HepG2 (cell line): ENCODE measurements at regions not wholly inside any gene's neighbourhood (a gene's known extent, or its start where the extent isn't known, plus 50 kb on each side); places are given as distances from the start of the nearest gene placed in this dataset.

ENCODE experiments used
- CTCF ChIP-seq: sonication (generic); formaldehyde crosslinking; IDR thresholded peaks from 2 replicates; pipeline ENCODE4 v1.5.0; 2020; ENCODE audit warnings: mild to moderate bottlenecking, missing genetic modification reagents, moderate library complexity
- EP300 ChIP-seq, 3 experiments: sonication (generic) in 1 of 3; formaldehyde crosslinking in 1 of 3; IDR thresholded peaks; 2 replicates each; pipeline versions ENCODE4 v1.5.1 to v1.6.1; 2011 to 2020; ENCODE audit warnings: low read depth in 2 of 3, low read length in 2 of 3, borderline replicate concordance in 1 of 3, improper control_type of control experiment in 1 of 3, mild to moderate bottlenecking in 1 of 3, missing genetic modification reagents in 1 of 3, moderate library complexity in 1 of 3
- TF ChIP-seq, protein P1 (sequence below): IDR thresholded peaks from 2 replicates; pipeline ENCODE4 v1.6.1; 2016; ENCODE audit warnings: low read depth, missing genetic modification reagents, missing compliant biosample characterization

GRCh38 chr13:90094357-90094756 is 1253.1 kb upstream of the MIR17HG start:
- no peak for TF ChIP-seq EP300 (IDR thresholded peaks at IDR 0.05; ENCODE audit: low read depth in 2 of 2, low read length in 2 of 2)
- TF ChIP-seq EP300 (CRISPR knock-in tag; IDR thresholded peaks at IDR 0.05; ENCODE audit: borderline replicate concordance), result no peak
- no peak for TF ChIP-seq CTCF (CRISPR knock-in tag)
- TF ChIP-seq, protein P1, sequence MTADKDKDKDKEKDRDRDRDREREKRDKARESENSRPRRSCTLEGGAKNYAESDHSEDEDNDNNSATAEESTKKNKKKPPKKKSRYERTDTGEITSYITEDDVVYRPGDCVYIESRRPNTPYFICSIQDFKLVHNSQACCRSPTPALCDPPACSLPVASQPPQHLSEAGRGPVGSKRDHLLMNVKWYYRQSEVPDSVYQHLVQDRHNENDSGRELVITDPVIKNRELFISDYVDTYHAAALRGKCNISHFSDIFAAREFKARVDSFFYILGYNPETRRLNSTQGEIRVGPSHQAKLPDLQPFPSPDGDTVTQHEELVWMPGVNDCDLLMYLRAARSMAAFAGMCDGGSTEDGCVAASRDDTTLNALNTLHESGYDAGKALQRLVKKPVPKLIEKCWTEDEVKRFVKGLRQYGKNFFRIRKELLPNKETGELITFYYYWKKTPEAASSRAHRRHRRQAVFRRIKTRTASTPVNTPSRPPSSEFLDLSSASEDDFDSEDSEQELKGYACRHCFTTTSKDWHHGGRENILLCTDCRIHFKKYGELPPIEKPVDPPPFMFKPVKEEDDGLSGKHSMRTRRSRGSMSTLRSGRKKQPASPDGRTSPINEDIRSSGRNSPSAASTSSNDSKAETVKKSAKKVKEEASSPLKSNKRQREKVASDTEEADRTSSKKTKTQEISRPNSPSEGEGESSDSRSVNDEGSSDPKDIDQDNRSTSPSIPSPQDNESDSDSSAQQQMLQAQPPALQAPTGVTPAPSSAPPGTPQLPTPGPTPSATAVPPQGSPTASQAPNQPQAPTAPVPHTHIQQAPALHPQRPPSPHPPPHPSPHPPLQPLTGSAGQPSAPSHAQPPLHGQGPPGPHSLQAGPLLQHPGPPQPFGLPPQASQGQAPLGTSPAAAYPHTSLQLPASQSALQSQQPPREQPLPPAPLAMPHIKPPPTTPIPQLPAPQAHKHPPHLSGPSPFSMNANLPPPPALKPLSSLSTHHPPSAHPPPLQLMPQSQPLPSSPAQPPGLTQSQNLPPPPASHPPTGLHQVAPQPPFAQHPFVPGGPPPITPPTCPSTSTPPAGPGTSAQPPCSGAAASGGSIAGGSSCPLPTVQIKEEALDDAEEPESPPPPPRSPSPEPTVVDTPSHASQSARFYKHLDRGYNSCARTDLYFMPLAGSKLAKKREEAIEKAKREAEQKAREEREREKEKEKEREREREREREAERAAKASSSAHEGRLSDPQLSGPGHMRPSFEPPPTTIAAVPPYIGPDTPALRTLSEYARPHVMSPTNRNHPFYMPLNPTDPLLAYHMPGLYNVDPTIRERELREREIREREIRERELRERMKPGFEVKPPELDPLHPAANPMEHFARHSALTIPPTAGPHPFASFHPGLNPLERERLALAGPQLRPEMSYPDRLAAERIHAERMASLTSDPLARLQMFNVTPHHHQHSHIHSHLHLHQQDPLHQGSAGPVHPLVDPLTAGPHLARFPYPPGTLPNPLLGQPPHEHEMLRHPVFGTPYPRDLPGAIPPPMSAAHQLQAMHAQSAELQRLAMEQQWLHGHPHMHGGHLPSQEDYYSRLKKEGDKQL (CRISPR knock-in tag), result no peak
